ENCODE measurements at regions not wholly inside any gene's neighbourhood (a gene's known extent, or its start where the extent isn't known, plus 50 kb on each side); places are given as distances from the start of the nearest gene placed in this dataset.

DNA sequence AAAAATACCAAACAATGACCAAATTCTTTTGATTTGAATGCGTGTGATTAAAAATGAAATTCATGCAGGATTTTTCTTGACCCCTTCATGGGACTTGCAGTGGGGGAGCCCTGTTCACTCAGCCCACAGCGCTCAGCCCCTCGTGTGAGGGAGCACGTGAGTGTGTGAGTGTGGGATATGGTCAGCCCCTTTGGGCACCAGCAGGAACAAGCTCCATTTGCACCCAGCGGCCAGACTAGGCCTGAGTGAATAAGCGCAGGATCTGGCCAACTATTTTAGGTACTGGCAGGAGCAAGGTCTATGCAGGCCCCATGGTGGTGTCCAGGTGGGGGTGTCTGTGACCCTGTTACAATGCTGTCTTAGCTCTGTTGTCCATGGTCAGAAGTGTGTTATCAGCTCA, 1631.2 kb downstream of the BRINP3 start:
- no peak overlapping the region for H3K27ac ChIP-seq
- no peak for TF ChIP-seq ZFX (IDR thresholded peaks at IDR 0.05; ENCODE audit: borderline replicate concordance)
- TF ChIP-seq, protein P1, sequence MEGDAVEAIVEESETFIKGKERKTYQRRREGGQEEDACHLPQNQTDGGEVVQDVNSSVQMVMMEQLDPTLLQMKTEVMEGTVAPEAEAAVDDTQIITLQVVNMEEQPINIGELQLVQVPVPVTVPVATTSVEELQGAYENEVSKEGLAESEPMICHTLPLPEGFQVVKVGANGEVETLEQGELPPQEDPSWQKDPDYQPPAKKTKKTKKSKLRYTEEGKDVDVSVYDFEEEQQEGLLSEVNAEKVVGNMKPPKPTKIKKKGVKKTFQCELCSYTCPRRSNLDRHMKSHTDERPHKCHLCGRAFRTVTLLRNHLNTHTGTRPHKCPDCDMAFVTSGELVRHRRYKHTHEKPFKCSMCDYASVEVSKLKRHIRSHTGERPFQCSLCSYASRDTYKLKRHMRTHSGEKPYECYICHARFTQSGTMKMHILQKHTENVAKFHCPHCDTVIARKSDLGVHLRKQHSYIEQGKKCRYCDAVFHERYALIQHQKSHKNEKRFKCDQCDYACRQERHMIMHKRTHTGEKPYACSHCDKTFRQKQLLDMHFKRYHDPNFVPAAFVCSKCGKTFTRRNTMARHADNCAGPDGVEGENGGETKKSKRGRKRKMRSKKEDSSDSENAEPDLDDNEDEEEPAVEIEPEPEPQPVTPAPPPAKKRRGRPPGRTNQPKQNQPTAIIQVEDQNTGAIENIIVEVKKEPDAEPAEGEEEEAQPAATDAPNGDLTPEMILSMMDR (IDR thresholded peaks at IDR 0.05), result no peak

- no peak overlapping the region for H3K27ac ChIP-seq
- TF ChIP-seq ZFX (IDR thresholded peaks at IDR 0.05; ENCODE audit: borderline replicate concordance), result no peak
- TF ChIP-seq, protein P1 (IDR thresholded peaks at IDR 0.05), result no peak
Measured at GRCh38 chr1:188857526-188858087, 1620.1 kb downstream of the BRINP3 start.

DNA sequence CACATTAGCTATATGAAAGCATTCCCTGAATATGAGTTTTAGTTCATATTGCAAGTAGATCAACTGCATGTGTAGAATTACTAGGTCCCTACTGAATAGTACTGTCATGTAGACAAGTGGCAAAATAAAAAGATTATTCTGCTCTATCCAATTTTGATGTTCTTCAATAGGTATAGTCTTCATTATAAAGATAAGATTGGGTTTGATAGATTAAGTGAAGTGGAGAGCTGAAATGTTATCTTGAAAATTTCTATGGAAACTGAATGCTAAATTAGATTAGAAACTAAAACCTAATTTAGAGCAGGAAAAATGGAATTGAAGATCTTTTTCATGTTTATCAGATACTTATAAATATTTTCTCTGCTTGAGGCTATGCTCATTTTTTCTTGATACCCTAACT, 1610.0 kb downstream of the BRINP3 start:
- no peak overlapping the region for H3K27ac ChIP-seq
- TF ChIP-seq ZFX (IDR thresholded peaks at IDR 0.05; ENCODE audit: borderline replicate concordance), result no peak
- TF ChIP-seq, protein P1 (IDR thresholded peaks at IDR 0.05), result no peak

DNA sequence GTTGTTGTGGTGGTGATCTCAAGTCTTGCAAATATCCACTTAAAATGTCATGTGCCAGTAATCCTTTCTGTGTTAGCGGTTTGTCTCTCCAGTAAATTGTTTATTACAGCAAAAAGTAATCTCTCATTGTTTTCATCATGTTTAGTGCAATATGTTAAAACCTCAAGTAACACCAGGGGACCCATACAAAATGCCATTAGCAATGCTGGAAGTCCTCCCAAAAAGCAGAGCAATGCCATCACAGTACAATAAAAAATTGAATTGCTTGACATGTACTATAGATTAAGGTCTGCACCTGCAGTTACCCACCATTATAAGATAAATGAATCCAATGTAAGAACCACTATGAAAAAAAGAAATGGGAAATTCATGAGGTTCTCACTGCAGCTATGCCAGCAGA, 1606.5 kb downstream of the BRINP3 start:
- TF ChIP-seq ZFX (IDR thresholded peaks at IDR 0.05; ENCODE audit: borderline replicate concordance), result no peak
- TF ChIP-seq, protein P1 (IDR thresholded peaks at IDR 0.05), result no peak
- no peak overlapping the region for H3K27ac ChIP-seq

GRCh38 chr1:188872376-188872775, 1605.3 kb downstream of the BRINP3 start:
- no peak overlapping the region for H3K27ac ChIP-seq
- TF ChIP-seq, protein P1 (IDR thresholded peaks at IDR 0.05), result no peak
- no peak for TF ChIP-seq ZFX (IDR thresholded peaks at IDR 0.05; ENCODE audit: borderline replicate concordance)

- TF ChIP-seq ZFX (IDR thresholded peaks at IDR 0.05; ENCODE audit: borderline replicate concordance), result no peak
- TF ChIP-seq, protein P1 (IDR thresholded peaks at IDR 0.05), result no peak
- no peak overlapping the region for H3K27ac ChIP-seq
Measured at GRCh38 chr1:188877668-188878067, 1600.0 kb downstream of the BRINP3 start.

- H3K27ac ChIP-seq, result no peak overlapping the region
- TF ChIP-seq, protein P1 (IDR thresholded peaks at IDR 0.05), result no peak
- no peak for TF ChIP-seq ZFX (IDR thresholded peaks at IDR 0.05; ENCODE audit: borderline replicate concordance)
Measured at GRCh38 chr1:188888386-188888785, 1589.3 kb downstream of the BRINP3 start.

Data from 22Rv1 (cell line).